Dendritic cell treated with granulocyte-macrophage colony-stimulating factor and Interleukin-4, amounts not matched to agents 40 ng/mL and 50 ng/mL, for 4 days (primary cell): ENCODE measurements at regions not wholly inside any gene's neighbourhood (a gene's known extent, or its start where the extent isn't known, plus 50 kb on each side); places are given as distances from the start of the nearest gene placed in this dataset.
"Not testable (repeated sequence)": the region's sequence is repeated elsewhere in the genome, so short reads cannot be mapped to it uniquely, and the experiment has no call there.

Experiments
- H3K27ac Mint-ChIP-seq: one replicate; pipeline ENCODE4 v1.8.0; 2022; ENCODE audit warnings: mild to moderate bottlenecking, mixed read lengths
- H3K27me3 Mint-ChIP-seq: one replicate; pipeline ENCODE4 v1.8.0; 2022; ENCODE audit warnings: mild to moderate bottlenecking, mixed read lengths
- H3K36me3 Mint-ChIP-seq: one replicate; pipeline ENCODE4 v1.8.0; 2022; ENCODE audit warnings: low read depth, mixed read lengths
- H3K4me1 Mint-ChIP-seq: one replicate; pipeline ENCODE4 v1.8.0; 2022; ENCODE audit warnings: low read depth, mixed read lengths
- H3K4me3 Mint-ChIP-seq: one replicate; pipeline ENCODE4 v1.8.0; 2022; ENCODE audit warnings: mild to moderate bottlenecking, moderate library complexity, mixed read lengths
- H3K9me3 Mint-ChIP-seq: one replicate; pipeline ENCODE4 v1.8.0; 2022; ENCODE audit warnings: mixed read lengths
- intact Hi-C: fragments of 100-400 bp; cut with micrococcal nuclease; formaldehyde crosslinking; loops from one replicate; pipeline ENCODE4 v1.15.0; 2022

- Mint-ChIP-seq H3K27ac (no peak overlapping the region), H3K4me1 (no peaks in the 10 kb centered on the region), H3K9me3 (peaks cover 18% of the 10 kb centered on the region), H3K36me3 (no peaks in the 10 kb centered on the region), H3K27me3 (no peaks in the 10 kb centered on the region), H3K4me3 (no peak overlapping the region)
- intact Hi-C loops = no loop called here
Measured at GRCh38 chr5:84436866-84437265, 52.2 kb upstream of the EDIL3 start.

GRCh38 chr5:84435861-84436346 lies 51.2 kb upstream of the EDIL3 start:
- H3K27me3 Mint-ChIP-seq, H3K4me1 Mint-ChIP-seq, H3K4me3 Mint-ChIP-seq, intact Hi-C loops, H3K27ac Mint-ChIP-seq, H3K36me3 Mint-ChIP-seq: not testable (repeated sequence)
- peaks cover 18% of the 10 kb centered on the region for H3K9me3 Mint-ChIP-seq
